ENCODE measurements at regions not wholly inside any gene's neighbourhood (a gene's known extent, or its start where the extent isn't known, plus 50 kb on each side); places are given as distances from the start of the nearest gene placed in this dataset.

DNA sequence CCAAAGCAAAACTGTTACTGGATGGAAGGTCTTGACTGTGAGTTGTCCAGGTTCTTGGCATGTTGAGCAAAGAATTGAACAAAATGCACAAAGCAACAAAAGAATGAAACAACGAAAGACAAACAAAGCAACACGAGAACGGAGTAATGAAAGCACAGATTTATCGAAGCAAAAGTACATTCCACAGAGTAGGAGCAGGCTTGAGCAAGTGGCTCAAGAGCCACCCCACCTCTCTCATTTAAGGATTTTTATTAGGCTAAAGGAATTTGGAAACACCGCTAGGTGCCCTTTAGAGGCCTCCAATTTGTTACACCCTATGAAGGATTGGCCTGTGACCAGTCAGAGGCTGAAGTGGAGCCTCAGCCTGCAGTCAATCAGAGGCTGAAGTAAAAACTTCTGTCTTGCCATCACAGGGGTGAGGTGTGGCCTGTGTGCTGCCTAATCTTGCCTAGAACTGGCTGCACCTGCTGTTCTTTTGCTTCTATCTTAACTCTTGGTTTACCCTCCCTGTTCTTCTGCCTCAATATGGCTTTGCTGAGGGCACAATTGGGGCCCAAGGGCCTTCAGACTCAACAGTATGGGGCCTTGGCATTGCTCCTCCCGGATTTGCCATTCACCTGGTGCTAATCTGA, 59.4 kb upstream of the FTH1 start:
- no peak for DNase-seq

DNA sequence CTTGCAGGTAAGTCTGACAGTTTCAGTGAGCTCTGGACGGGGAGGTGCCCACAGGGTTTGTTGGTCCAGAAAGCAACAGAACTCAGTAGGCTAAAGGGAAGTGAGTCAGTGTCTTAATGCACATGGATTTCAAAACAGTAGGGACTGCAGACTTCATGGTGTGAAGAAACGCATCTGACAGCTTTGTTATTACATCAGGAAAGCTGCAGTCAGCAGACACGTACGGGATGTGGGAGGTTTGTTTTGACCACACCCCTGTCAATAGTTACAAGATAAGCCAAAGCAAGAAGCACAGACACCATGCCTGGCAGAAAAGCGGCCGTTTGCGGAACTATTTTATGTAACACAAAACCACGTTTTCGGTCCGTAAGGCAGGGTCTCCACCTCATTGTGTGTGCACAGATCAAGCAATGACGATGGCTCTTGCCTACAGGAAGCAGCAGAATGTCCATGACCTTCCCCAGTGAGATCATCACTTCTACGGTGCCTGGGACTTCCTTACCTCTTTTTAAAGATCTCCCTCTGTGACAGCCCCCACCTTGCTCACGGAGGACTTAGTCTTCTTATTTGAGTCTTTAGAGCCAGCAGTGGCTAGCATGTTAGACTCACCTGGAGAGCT, 58.2 kb upstream of the FTH1 start:
- DNase-seq = no peak

DNA sequence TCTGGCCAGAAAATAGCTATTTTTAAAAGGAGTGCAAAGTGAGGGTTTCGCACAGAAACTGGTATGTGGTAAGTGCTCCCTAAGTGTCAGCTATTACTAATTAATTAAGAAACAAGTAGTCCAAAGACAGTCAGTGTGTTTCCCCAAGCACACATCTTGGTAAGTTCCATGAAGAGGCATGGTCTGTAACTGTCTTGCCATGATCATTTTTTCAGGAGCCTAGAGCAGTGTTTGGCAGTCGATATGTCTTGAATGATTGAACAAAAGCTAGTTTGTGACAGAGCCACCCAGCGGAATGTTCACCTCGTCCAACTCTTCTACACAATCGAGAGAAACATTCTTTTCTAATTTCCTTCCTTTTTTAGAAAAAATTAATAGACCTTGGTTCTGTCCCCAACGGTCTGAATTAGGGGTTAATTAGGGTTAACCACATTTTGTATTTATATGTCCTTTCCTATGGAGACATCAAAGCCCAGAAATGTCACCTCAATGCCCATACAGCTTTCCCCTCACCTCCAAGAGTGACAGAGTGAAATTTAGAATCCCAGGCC, 57.6 kb upstream of the FTH1 start:
- DNase-seq = no peak

DNA sequence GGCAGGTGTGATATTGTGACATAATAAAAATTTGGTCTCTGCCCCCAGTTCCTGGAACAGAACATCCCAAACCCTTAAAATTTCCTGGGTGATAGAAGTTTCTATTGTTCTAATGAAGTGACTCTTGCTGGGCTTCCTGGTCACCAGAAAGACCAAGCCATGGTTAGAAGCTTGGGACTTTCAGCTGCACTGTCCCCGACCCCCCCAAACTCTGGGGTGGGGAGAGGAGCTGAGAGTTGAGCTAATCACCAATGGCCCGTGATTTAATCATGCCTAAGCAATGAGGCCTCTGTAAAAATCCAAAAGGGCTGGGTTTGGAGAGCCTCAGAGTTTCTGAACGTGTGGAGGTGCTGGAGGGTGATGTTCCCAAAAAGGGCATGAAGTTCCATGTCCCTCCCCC, 54.8 kb upstream of the FTH1 start:
- no peak for DNase-seq

GRCh38 chr11:62020661-62021060, 53.2 kb upstream of the FTH1 start:
- no peak for DNase-seq

GRCh38 chr11:62018981-62019664, 51.7 kb upstream of the FTH1 start:
- DNase-seq = no peak

GRCh38 chr11:62017878-62018655, 50.6 kb upstream of the FTH1 start:
- no peak for DNase-seq
